ENCODE measurements at regions not wholly inside any gene's neighbourhood (a gene's known extent, or its start where the extent isn't known, plus 50 kb on each side); places are given as distances from the start of the nearest gene placed in this dataset.

- Mint-ChIP-seq H3K27ac (no peak overlapping the region), H3K36me3 (ENCODE audit: low read depth) (no peaks in the 10 kb centered on the region), H3K4me3 (no peak overlapping the region), H3K4me1 (no peaks in the 10 kb centered on the region), H3K9me3 (no peaks in the 10 kb centered on the region), H3K27me3 (ENCODE audit: low read depth) (no peaks in the 10 kb centered on the region)
- TF ChIP-seq CTCF (IDR thresholded peaks at IDR 0.05; ENCODE audit: unreplicated experiment in 3 of 3) = no peak
Observed at GRCh38 chr11:28939381-28939780, 831.2 kb downstream of the METTL15 start.

GRCh38 chr11:28938091-28938490 is 829.9 kb downstream of the METTL15 start:
- Mint-ChIP-seq H3K4me3 (no peak overlapping the region), H3K36me3 (ENCODE audit: low read depth) (no peaks in the 10 kb centered on the region), H3K4me1 (no peaks in the 10 kb centered on the region), H3K27ac (no peak overlapping the region), H3K9me3 (no peaks in the 10 kb centered on the region), H3K27me3 (ENCODE audit: low read depth) (no peaks in the 10 kb centered on the region)
- TF ChIP-seq CTCF (IDR thresholded peaks at IDR 0.05; ENCODE audit: unreplicated experiment in 3 of 3) = no peak

- peaks cover 9% of the 10 kb centered on the region for H3K9me3 Mint-ChIP-seq
- TF ChIP-seq CTCF (IDR thresholded peaks at IDR 0.05; ENCODE audit: unreplicated experiment in 3 of 3) = no peak
- no peak overlapping the region for H3K27ac Mint-ChIP-seq
- H3K36me3 Mint-ChIP-seq (ENCODE audit: low read depth) = no peaks in the 10 kb centered on the region
- H3K4me3 Mint-ChIP-seq = no peak overlapping the region
- H3K4me1 Mint-ChIP-seq = no peaks in the 10 kb centered on the region
- H3K27me3 Mint-ChIP-seq (ENCODE audit: low read depth) = no peaks in the 10 kb centered on the region
Observed at GRCh38 chr11:28932940-28933339, 824.8 kb downstream of the METTL15 start.

GRCh38 chr11:28924004-28924403 is 815.8 kb downstream of the METTL15 start:
- no peaks in the 10 kb centered on the region for H3K36me3 Mint-ChIP-seq (ENCODE audit: low read depth)
- no peak overlapping the region for H3K27ac Mint-ChIP-seq
- H3K4me3 Mint-ChIP-seq = no peak overlapping the region
- H3K27me3 Mint-ChIP-seq (ENCODE audit: low read depth) = no peaks in the 10 kb centered on the region
- TF ChIP-seq CTCF (IDR thresholded peaks at IDR 0.05; ENCODE audit: unreplicated experiment in 3 of 3) = no peak
- peaks cover 9% of the 10 kb centered on the region for H3K4me1 Mint-ChIP-seq
- H3K9me3 Mint-ChIP-seq = peaks cover 3% of the 10 kb centered on the region

- H3K4me1 Mint-ChIP-seq = peaks cover 9% of the 10 kb centered on the region
- no peaks in the 10 kb centered on the region for H3K27me3 Mint-ChIP-seq (ENCODE audit: low read depth)
- no peak overlapping the region for H3K27ac Mint-ChIP-seq
- no peaks in the 10 kb centered on the region for H3K36me3 Mint-ChIP-seq (ENCODE audit: low read depth)
- no peak overlapping the region for H3K4me3 Mint-ChIP-seq
- no peak for TF ChIP-seq CTCF (IDR thresholded peaks at IDR 0.05; ENCODE audit: unreplicated experiment in 3 of 3)
- H3K9me3 Mint-ChIP-seq = no peaks in the 10 kb centered on the region
Observed at GRCh38 chr11:28922386-28922981, 814.3 kb downstream of the METTL15 start.

GRCh38 chr11:28919194-28919593 is 811.0 kb downstream of the METTL15 start:
- Mint-ChIP-seq H3K36me3 (ENCODE audit: low read depth) (no peaks in the 10 kb centered on the region), H3K9me3 (no peaks in the 10 kb centered on the region), H3K4me1 (peaks cover 9% of the 10 kb centered on the region), H3K4me3 (no peak overlapping the region), H3K27ac (no peak overlapping the region), H3K27me3 (ENCODE audit: low read depth) (no peaks in the 10 kb centered on the region)
- no peak for TF ChIP-seq CTCF (IDR thresholded peaks at IDR 0.05; ENCODE audit: unreplicated experiment in 3 of 3)
